HG03520 (cell line): ENCODE measurements at regions not wholly inside any gene's neighbourhood (a gene's known extent, or its start where the extent isn't known, plus 50 kb on each side); places are given as distances from the start of the nearest gene placed in this dataset.
"Not testable (repeated sequence)": the region's sequence is repeated elsewhere in the genome, so short reads cannot be mapped to it uniquely, and the experiment has no call there.

Experiments used
- ATAC-seq: cut with Tn5 transposase; IDR thresholded peaks from one replicate; pipeline ENCODE4 v1.9.1; 2021; ENCODE audit warnings: mild to moderate bottlenecking, moderate library complexity; ENCODE audit not compliant: unreplicated experiment

- ATAC-seq = no peak
These were observed 1016.1 kb upstream of the PCDH7 start for GRCh38 chr4:29704059-29704458.

GRCh38 chr4:29708473-29708872, 1011.7 kb upstream of the PCDH7 start:
- no peak for ATAC-seq

- ATAC-seq = no peak
These were observed 1009.6 kb upstream of the PCDH7 start for GRCh38 chr4:29710519-29710918.

- ATAC-seq = no peak
These were observed 1008.9 kb upstream of the PCDH7 start for GRCh38 chr4:29711226-29711625.

GRCh38 chr4:29717287-29718057, 1002.7 kb upstream of the PCDH7 start:
- ATAC-seq = no peak

- ATAC-seq = no peak
These were observed 1002.0 kb upstream of the PCDH7 start for GRCh38 chr4:29718136-29718535.

GRCh38 chr4:29722253-29722652, 997.9 kb upstream of the PCDH7 start:
- ATAC-seq = no peak

- no peak for ATAC-seq
These were observed 993.2 kb upstream of the PCDH7 start for GRCh38 chr4:29726938-29727337.

- ATAC-seq = no peak
These were observed 985.6 kb upstream of the PCDH7 start for GRCh38 chr4:29734343-29735213.

- ATAC-seq = no peak
These were observed 963.2 kb upstream of the PCDH7 start for GRCh38 chr4:29756966-29757365.

- no peak for ATAC-seq
These were observed 958.0 kb upstream of the PCDH7 start for GRCh38 chr4:29762151-29762550.

- ATAC-seq = no peak
These were observed 949.5 kb upstream of the PCDH7 start for GRCh38 chr4:29770627-29771026.

GRCh38 chr4:29788123-29788522, 932.0 kb upstream of the PCDH7 start:
- not testable (repeated sequence) for ATAC-seq

- ATAC-seq = no peak
These were observed 914.9 kb upstream of the PCDH7 start for GRCh38 chr4:29805245-29805644.

- no peak for ATAC-seq
These were observed 914.2 kb upstream of the PCDH7 start for GRCh38 chr4:29805916-29806480.

GRCh38 chr4:29817961-29818360, 902.2 kb upstream of the PCDH7 start:
- no peak for ATAC-seq

- ATAC-seq = no peak
These were observed 891.1 kb upstream of the PCDH7 start for GRCh38 chr4:29829067-29829466.

GRCh38 chr4:29852537-29852936, 867.6 kb upstream of the PCDH7 start:
- no peak for ATAC-seq

- no peak for ATAC-seq
These were observed 866.3 kb upstream of the PCDH7 start for GRCh38 chr4:29853833-29854232.

GRCh38 chr4:29861307-29861706, 858.9 kb upstream of the PCDH7 start:
- ATAC-seq = no peak

GRCh38 chr4:29867412-29867811, 852.8 kb upstream of the PCDH7 start:
- ATAC-seq = no peak

GRCh38 chr4:29900336-29900735, 819.8 kb upstream of the PCDH7 start:
- ATAC-seq = no peak
